GM19324 (cell line): ENCODE measurements at regions not wholly inside any gene's neighbourhood (a gene's known extent, or its start where the extent isn't known, plus 50 kb on each side); places are given as distances from the start of the nearest gene placed in this dataset.
"Not testable (repeated sequence)": the region's sequence is repeated elsewhere in the genome, so short reads cannot be mapped to it uniquely, and the experiment has no call there.

Source experiments
- ATAC-seq: cut with Tn5 transposase; IDR thresholded peaks from one replicate; pipeline ENCODE4 v1.9.1; 2021; ENCODE audit warnings: mild to moderate bottlenecking, moderate library complexity; ENCODE audit not compliant: unreplicated experiment, low FRiP score

DNA sequence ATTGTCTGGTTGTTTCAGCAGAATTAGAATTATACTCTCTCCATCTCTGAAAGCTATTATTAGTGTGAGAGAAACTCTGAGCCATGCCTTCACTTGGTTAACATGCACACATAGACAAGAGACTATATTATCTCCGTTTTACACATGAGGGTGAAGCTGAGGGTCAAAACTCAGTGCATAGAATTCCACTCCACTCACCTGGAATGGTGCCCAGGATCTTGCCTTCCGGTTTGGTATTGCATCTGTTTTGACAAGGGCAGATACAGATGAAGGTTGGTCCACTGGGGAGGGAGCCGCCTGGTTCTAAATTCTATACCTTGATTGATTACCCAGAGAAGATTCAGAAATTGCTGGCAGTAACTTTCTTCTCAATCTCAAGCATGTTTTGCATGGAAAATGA lies 149.5 kb upstream of the PELI2 start:
- ATAC-seq = no peak

GRCh38 chr14:55973285-55973800 lies 144.9 kb upstream of the PELI2 start:
- no peak for ATAC-seq

DNA sequence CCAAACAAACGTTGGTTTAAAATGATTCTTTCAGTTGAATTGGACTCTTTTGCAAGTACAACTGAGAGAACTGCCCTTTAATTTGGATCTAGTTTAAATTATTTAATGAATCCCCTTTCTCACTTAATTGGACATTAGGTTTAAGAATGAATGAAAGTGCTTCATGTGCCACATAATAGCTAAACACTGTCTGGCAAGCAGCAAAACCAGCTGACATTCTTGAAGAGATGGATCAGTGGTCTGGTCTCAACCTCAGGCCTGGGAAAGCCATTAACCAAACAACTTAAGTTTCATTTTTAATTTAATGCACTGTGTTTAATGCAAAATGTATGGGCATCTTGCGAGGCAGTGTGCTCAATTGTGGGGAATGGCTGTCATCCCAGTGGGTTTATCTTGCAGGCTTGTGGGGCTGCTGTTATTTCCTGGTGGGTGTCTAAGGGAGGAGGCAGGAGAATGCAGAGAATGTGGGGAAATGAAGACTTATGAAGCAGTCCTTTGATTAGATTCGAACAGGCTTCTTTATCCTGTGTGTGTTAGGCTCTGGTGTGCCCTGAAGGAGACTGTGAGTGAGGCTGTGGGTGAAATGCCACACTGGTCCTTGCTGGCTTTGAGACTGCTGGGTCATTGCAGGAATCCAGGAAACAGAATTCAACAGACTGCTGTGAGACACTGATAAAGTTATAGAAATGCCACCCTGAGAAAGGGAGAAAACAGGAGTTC lies 144.1 kb upstream of the PELI2 start:
- no peak for ATAC-seq

- ATAC-seq = no peak
Observed at GRCh38 chr14:55975281-55975910, 142.8 kb upstream of the PELI2 start.

GRCh38 chr14:55976219-55976618 lies 142.0 kb upstream of the PELI2 start:
- ATAC-seq = no peak

DNA sequence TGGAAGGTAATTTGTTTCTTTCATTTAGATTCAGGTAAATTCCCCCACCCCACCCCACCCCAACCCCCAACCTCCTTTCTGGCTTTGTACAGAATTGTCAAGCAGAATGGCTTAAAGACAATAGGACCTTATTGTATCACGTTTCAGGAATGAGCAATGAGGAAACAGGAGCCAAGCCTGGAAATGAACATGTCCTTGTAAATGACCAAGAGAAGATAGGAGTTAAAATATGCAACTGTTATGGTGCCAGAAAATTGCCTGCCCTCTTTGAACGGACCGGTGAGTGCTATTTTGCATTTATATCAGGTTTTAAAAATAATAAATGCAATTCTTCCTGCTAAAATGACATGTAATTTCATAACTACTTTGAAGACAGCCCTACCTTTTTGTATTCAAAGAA lies 141.6 kb upstream of the PELI2 start:
- ATAC-seq = no peak

DNA sequence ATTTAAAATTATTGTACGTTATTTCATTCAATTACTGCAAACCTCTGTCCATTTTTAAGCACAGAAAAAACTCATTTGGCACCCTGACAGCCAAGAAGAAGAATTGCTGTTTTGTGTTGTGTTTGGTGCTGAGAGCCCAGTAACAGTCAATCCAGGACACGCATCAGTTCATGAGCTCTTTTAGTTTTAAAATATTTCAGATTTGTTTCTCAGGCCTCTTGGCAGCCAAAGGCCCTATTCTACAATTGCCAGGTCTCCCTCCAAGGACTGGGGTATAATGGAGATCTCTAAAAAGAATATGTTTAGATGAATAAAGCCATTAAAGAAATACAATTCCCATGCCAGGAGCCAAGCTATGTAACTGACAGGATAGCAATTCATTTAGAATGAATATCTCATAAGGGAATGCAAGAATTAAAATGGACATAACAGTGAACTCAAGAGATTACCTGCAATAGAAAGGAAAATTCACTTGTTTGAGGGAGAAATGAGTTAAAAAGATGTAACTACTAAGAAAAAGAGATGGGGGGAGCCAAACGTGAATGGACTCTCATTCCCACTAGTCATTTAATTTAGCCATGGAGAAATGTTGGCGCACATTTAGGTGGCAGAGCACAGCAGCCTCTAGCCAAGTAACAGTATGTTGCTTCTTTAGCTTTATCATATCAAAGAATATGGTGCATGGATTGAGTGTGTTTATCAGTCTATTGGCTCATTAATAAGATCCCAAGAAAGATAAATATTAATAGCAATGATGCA lies 140.6 kb upstream of the PELI2 start:
- no peak for ATAC-seq

DNA sequence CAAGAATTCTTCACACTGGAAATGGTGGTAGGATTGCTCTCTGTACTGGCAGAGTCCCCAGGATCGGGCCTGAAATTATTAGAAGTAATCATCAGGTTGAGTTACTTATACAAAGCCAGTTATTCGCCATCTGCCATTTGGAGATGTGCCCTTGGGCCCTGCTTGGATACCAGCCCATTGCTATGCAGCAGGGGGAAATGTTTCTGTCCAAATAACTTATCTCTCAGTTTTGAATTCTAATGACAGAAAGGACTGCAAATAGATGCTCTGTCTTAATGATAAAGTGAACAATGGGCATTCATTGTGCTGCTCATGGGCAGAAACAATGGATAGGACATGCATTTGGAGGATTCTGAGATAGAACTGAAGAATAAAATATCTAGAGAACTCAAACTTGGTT lies 139.1 kb upstream of the PELI2 start:
- ATAC-seq = no peak

DNA sequence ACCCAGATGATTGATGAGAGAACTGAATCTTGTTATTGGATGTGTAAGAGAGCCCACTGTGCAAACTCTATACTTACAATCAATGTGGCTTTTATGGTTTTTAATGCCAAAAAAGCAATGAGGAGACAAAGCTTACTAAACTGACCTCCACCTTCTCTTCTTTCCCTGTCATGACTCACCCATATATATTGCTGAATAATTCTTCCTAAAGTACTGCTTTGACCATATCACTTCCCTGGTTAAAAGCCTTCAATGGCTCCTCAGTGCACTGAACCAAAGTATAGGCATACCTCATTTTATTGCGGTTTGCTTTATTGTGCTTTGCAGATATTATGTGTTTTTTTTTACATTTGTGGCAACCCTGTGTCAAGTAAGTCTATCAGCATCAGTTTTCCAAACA lies 138.4 kb upstream of the PELI2 start:
- no peak for ATAC-seq

DNA sequence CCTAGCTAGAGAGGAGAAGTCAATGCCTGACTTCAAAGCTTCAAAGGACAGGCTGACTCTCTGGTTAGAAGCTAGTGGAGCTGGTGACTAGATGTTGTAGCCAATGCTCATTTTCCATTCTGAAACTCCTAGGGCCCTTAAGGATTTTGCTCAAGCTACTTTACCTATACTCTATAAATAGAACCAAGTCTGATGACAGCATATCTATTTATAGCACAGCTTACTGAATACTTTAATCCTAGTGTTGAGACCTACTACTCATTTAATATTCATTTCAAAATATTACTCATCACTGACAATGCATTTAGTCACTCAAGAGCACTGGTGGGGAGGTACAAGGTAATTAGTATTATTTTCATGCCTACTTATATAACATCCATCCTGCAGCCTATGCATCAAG lies 137.2 kb upstream of the PELI2 start:
- ATAC-seq = no peak

- ATAC-seq = no peak
Observed at GRCh38 chr14:55986069-55986468, 132.1 kb upstream of the PELI2 start.

- ATAC-seq = no peak
Observed at GRCh38 chr14:56000846-56001245, 117.4 kb upstream of the PELI2 start.

DNA sequence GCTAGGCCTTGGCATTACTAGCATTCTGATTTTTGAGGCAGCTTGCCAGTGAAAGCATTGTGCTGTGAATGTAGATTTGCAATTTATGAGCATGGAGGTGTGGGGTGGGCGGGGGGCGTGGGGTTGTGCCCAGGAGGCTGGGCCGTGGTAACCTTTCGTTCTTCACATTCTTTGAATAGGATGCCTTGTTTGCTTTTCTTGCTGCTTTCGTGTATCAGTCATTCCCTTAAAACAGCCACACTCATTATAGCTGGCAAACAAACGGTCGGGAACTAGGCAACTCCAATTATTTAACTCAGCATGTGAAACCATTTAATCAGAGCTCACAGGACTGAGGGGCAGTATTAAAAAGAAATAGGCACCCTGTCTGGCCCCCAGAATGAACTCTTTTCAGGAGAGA lies 115.9 kb upstream of the PELI2 start:
- no peak for ATAC-seq

- ATAC-seq = peak; percentile 47
Observed at GRCh38 chr14:56002876-56003625, 115.2 kb upstream of the PELI2 start.

- no peak for ATAC-seq
Observed at GRCh38 chr14:56004323-56004722, 113.9 kb upstream of the PELI2 start.

DNA sequence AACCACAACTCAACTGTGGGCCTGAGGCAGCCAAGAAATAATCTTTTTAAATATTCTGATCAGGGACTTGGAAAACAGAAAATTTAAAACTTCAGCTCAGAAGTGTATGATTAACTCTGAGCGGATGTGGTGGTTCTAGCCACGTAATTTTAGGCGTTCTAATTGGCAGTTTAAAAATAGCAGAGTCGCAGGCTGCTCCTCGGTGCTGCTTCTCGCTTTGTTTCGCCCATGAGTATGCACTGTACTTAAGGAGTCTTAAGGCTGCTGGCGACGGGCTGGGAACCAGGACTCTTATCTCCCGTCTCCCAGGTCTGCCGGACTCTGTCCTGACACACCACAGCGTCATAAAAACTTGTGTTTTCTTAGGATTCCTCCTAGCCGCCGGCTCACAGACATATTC lies 113.4 kb upstream of the PELI2 start:
- peak; percentile 87 for ATAC-seq

DNA sequence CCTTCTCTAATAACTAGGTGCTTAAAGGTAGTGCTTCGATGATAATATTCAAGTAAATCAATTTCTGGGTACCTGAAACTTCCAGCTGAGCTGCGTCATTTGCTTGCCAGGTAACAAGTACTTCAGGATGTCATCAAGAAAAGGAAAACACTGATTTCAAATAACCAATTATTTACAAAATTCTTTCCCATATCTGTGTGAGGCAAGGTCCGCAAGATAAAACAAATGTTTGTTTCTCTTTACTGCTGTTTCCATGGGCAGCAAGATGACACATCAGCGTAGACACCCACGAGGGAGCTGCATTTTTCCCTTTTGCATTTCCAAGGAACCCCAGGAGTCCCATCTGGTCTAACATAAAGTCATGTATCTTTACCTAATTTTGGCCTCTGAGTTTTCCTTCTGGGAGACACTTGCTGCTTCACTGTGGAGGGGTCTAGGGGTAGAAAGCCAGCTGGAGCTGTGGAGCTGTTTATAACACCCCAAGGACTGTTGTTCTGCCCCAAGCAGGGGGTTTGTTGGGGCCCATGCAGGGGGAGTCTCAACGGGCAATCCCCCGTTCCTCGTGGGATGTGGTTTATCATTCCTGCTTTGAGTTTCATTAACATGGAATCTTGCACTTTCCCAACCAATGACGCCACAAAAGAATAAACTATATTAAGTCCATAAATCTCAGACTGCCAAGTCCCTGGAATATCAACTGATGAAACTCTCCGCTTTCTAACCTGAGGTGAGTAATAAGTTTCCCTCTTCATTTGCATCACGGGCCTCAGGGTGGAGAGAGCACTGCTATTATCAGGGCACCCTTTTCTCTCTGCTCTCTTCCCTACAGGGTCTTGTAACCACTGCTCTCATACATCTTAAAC lies 112.8 kb upstream of the PELI2 start:
- no peak for ATAC-seq

GRCh38 chr14:56007491-56007890 lies 110.7 kb upstream of the PELI2 start:
- ATAC-seq = not testable (repeated sequence)

DNA sequence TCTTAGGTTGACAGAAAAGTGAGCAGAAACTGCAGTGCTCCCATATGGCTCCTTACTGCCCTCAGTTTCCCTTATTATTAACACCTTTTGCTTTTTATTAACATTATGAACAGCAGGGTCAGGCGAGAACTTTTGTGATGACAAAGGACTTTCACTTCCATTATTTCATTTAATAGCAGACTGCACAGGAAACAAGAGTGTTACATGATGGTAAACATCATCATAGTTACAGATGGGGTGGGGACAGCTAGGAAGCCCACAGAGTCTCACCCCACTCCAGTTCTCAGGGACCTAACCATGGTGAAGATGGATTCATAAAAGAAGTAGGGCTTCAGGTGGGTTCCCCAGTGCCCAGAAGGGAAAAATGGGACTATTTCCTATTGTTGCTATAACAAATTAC lies 110.1 kb upstream of the PELI2 start:
- ATAC-seq = no peak

DNA sequence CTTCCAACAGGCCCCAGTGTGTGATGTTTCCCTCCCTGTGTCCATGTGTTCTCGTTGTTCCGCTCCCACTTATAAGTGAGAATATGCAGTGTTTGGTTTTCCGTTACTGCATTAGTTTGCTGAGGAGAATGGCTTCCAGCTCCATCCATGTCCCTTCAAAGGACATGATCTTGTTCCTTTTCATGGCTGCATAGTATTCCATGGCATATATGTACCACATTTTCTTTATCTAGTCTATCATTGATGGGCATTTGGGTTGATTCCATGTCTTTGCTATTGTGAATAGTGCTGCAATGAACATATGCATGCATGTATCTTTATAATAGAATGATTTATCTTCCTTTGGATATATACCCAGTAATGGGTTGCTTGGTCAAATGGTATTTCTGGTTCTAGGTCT lies 109.5 kb upstream of the PELI2 start:
- ATAC-seq = not testable (repeated sequence)
